OCI-LY1 (cell line): ENCODE measurements at regions not wholly inside any gene's neighbourhood (a gene's known extent, or its start where the extent isn't known, plus 50 kb on each side); places are given as distances from the start of the nearest gene placed in this dataset.

Source experiments
- H2AFZ ChIP-seq: fragments of 200-600 bp; sonication (generic), shearing (Covaris generic); 2 replicates; pipeline ENCODE4 v1.6.0; 2014; ENCODE audit warnings: antibody characterized with exemption, mild to moderate bottlenecking, low read length
- H3F3A ChIP-seq: fragments of 200-600 bp; sonication (generic), shearing (Covaris generic); 2 replicates; pipeline ENCODE4 v1.6.0; 2014; ENCODE audit warnings: mild to moderate bottlenecking, antibody characterized with exemption, low read length, moderate library complexity; ENCODE audit not compliant: insufficient read depth
- H3K27ac ChIP-seq: fragments of 200-600 bp; sonication (generic); 2 replicates; pipeline ENCODE4 v1.5.1; 2014; ENCODE audit warnings: low read length, mixed run types, mild to moderate bottlenecking, low read depth; ENCODE audit not compliant: poor library complexity, severe bottlenecking
- H3K27me3 ChIP-seq: fragments of 200-600 bp; sonication (generic); 2 replicates; pipeline ENCODE4 v1.6.0; 2014; ENCODE audit warnings: antibody characterized with exemption, mild to moderate bottlenecking, low read length, moderate library complexity; ENCODE audit not compliant: insufficient read depth
- H3K36me3 ChIP-seq: fragments of 200-600 bp; sonication (generic); 2 replicates; pipeline ENCODE4 v1.6.1; 2014; ENCODE audit warnings: mild to moderate bottlenecking, antibody characterized with exemption, low read length, moderate library complexity, mixed read lengths; ENCODE audit not compliant: insufficient read depth
- H3K4me1 ChIP-seq: fragments of 200-600 bp; sonication (generic); 2 replicates; pipeline ENCODE4 v1.5.1; 2014; ENCODE audit warnings: mild to moderate bottlenecking, low read length, moderate library complexity; ENCODE audit not compliant: insufficient read depth, severe bottlenecking
- H3K4me2 ChIP-seq: fragments of 200-600 bp; sonication (generic), shearing (Covaris generic); 2 replicates; pipeline ENCODE4 v1.6.1; 2014; ENCODE audit warnings: low read length
- H3K4me3 ChIP-seq: fragments of 200-600 bp; sonication (generic); 2 replicates; pipeline ENCODE4 v1.5.1; 2014; ENCODE audit warnings: low read length, low read depth, mild to moderate bottlenecking, mixed read lengths; ENCODE audit not compliant: poor library complexity, severe bottlenecking
- H3K79me2 ChIP-seq: fragments of 200-600 bp; shearing (Covaris generic); 2 replicates; pipeline ENCODE4 v1.6.1; 2016; ENCODE audit warnings: mixed run types, low read length, mixed read lengths; ENCODE audit not compliant: insufficient read depth
- H3K9ac ChIP-seq: fragments of 200-600 bp; sonication (generic), shearing (Covaris generic); 2 replicates; pipeline ENCODE4 v1.6.1; 2014; ENCODE audit warnings: mild to moderate bottlenecking, low read length, mixed read lengths
- H3K9me2 ChIP-seq: fragments of 200-600 bp; sonication (generic), shearing (Covaris generic); 2 replicates; pipeline ENCODE4 v1.6.1; 2014; ENCODE audit warnings: low read depth, mild to moderate bottlenecking, low read length, mixed read lengths
- H3K9me3 ChIP-seq: fragments of 200-600 bp; shearing (Covaris generic); 2 replicates; pipeline ENCODE4 v1.6.1; 2014; ENCODE audit warnings: low read length, mixed read lengths
- H4K20me1 ChIP-seq: fragments of 200-600 bp; sonication (generic), shearing (Covaris generic); 2 replicates; pipeline ENCODE4 v1.6.0; 2016; ENCODE audit warnings: mild to moderate bottlenecking, low read length; ENCODE audit not compliant: insufficient read depth
- CTCF ChIP-seq: fragments of 200-600 bp; sonication (generic), shearing (Covaris generic); IDR thresholded peaks from 2 replicates; pipeline ENCODE4 v1.5.1; 2017; ENCODE audit warnings: mild to moderate bottlenecking, antibody characterized with exemption, low read length, moderate library complexity, mixed read lengths
- EZH2 ChIP-seq: fragments of 200-600 bp; sonication (generic), shearing (Covaris generic); IDR thresholded peaks from 2 replicates; pipeline ENCODE4 v1.8.0; 2017; ENCODE audit warnings: borderline replicate concordance, mixed run types, mild to moderate bottlenecking, antibody characterized with exemption, low read length, moderate library complexity, mixed read lengths

GRCh38 chr1:4424254-4424653 lies 230.2 kb upstream of the AJAP1 start:
- TF ChIP-seq EZH2 (no peak), CTCF (no peak)
- H3K79me2 ChIP-seq: no peaks in the 10 kb centered on the region
- no peak overlapping the region for H3K9ac ChIP-seq
- no peaks in the 10 kb centered on the region for H3F3A ChIP-seq
- no peak overlapping the region for H3K4me3 ChIP-seq
- peaks cover 10% of the 10 kb centered on the region for H3K4me1 ChIP-seq
- H4K20me1 ChIP-seq: no peaks in the 10 kb centered on the region
- no peak overlapping the region for H3K4me2 ChIP-seq
- H3K36me3 ChIP-seq: no peaks in the 10 kb centered on the region
- peaks cover 9% of the 10 kb centered on the region; the same call in 1 of the 2 replicates for H3K9me3 ChIP-seq
- no peak overlapping the region for H2AFZ ChIP-seq
- H3K9me2 ChIP-seq: no peaks in the 10 kb centered on the region
- H3K27me3 ChIP-seq: no peaks in the 10 kb centered on the region
- no peak overlapping the region for H3K27ac ChIP-seq

GRCh38 chr1:4424766-4425165 lies 229.6 kb upstream of the AJAP1 start:
- no peak for TF ChIP-seq CTCF
- no peak for TF ChIP-seq EZH2
- no peak overlapping the region for H3K4me3 ChIP-seq
- H3F3A ChIP-seq: no peaks in the 10 kb centered on the region
- H3K4me2 ChIP-seq: no peak overlapping the region
- H4K20me1 ChIP-seq: no peaks in the 10 kb centered on the region
- peaks cover 10% of the 10 kb centered on the region for H3K4me1 ChIP-seq
- H3K79me2 ChIP-seq: no peaks in the 10 kb centered on the region
- no peak overlapping the region for H2AFZ ChIP-seq
- no peak overlapping the region for H3K9ac ChIP-seq
- H3K27ac ChIP-seq: no peak overlapping the region
- peaks cover 6% of the 10 kb centered on the region; the same call in 1 of the 2 replicates for H3K9me3 ChIP-seq
- no peaks in the 10 kb centered on the region for H3K36me3 ChIP-seq
- H3K27me3 ChIP-seq: no peaks in the 10 kb centered on the region
- no peaks in the 10 kb centered on the region for H3K9me2 ChIP-seq

GRCh38 chr1:4425892-4426291 lies 228.5 kb upstream of the AJAP1 start:
- Histone ChIP-seq H3K27me3 (no peaks in the 10 kb centered on the region), H3K9ac (no peak overlapping the region), H4K20me1 (no peaks in the 10 kb centered on the region), H3K4me1 (peaks cover 10% of the 10 kb centered on the region), H3F3A (no peaks in the 10 kb centered on the region), H2AFZ (no peak overlapping the region), H3K27ac (no peak overlapping the region), H3K9me2 (no peaks in the 10 kb centered on the region), H3K36me3 (no peaks in the 10 kb centered on the region), H3K79me2 (no peaks in the 10 kb centered on the region), H3K9me3 (no peaks in the 10 kb centered on the region), H3K4me3 (no peak overlapping the region), H3K4me2 (no peak overlapping the region)
- TF ChIP-seq CTCF (no peak), EZH2 (no peak)
